Stimulated activated naive CD4-positive, alpha-beta T cell treated with Interleukin-2 at 50 U/mL for 16 hours (primary cell): ENCODE measurements at regions not wholly inside any gene's neighbourhood (a gene's known extent, or its start where the extent isn't known, plus 50 kb on each side); places are given as distances from the start of the nearest gene placed in this dataset.
"Not testable (repeated sequence)": the region's sequence is repeated elsewhere in the genome, so short reads cannot be mapped to it uniquely, and the experiment has no call there.

Experiments
- DNase-seq: peaks from one replicate; lab custom pipeline; 2025; lab: John Stamatoyannopoulos, UW

DNA sequence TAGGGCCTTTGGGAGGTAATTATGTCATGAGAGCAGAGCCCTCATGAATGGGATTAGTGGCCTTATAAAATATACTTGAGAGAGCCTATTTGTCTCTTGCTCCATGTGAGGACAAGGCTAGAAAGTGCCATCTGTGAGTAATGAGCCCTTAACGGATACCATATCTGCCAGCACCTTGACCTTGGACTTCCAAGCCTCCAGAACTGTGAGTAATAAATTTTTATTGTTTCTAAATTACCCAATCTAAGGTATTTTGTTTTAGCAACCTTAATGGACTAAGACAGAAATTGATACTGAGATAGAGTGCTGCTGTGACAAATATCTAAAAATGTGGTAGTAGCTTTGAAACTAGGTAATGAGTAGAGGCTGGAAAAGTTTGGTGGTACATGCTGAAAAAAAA, 285.0 kb upstream of the DIPK2B start:
- no peak for DNase-seq

DNA sequence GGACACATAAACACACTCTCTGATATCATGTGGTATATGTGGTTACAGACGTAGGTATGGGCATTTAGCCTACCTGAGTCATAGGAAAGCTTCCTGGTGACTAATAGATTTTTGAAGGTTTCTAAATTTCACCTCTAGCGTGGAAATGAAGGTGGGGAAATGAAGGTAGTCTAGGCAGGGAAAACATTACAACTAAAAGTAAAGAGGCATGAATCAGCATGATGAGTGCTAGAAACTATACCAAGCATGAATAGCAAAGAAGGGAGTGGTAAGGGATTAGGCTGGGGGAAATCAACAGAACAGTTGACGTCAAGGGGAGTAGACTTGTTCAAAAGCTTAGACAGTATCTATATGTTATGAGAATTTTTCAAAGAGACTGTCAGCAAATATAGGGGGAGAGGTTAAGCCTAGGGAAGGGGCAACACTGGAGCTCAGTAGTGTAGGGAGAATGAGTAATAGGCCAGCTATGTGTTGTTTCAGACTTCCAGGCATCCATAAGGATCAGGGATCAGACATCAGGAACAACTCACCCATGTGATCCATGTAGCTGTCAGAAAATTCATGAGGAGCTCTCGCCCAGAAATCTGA, 279.3 kb upstream of the DIPK2B start:
- DNase-seq = no peak

DNA sequence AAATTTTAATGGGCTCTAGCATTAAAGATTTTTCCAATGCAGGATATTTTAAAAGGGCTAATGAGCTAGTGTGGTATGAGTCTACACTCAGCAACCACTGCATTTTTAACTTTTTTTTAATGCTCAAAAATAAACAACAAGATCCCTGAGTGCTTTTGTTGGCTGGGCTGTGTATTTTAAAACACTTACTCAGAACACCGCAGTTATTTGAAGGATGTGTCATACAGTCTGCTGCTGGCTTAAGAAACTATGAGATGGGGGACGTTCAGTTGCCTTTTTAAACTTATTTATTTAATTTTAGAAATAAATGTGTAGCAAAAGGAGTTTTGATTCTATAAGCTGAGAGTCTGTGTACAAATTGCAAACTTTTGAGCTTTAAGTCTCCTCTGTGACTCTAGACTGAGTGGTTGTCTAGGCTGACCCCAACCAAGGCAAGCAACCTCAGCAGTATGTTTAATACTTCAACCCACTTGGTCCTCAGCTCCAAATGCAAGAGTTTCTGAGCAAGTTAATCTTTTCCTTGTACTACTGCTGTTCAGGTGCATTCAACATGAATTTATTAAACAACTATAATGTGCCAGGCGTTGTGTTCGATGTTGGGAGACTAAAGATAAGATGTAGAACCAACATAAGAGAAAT, 278.6 kb upstream of the DIPK2B start:
- no peak for DNase-seq

DNA sequence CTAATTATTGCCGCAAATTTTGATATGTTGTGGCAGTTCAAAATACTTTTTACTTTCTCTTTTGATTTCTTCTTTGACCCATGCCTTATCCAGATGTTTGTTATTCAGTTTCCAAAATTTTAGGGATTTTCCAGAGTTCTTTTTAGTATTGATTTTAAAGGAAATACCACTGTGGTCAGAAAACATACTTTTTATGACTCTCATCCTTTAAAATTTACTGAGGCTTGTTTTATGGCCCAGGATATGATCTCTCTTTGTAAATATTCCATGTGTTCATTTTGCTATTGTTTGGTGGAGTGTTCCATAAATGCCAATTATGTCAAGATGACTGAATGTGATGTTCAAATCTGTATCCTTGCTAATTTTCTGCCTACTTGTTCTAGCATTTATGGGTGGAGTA, 272.3 kb upstream of the DIPK2B start:
- no peak for DNase-seq

DNA sequence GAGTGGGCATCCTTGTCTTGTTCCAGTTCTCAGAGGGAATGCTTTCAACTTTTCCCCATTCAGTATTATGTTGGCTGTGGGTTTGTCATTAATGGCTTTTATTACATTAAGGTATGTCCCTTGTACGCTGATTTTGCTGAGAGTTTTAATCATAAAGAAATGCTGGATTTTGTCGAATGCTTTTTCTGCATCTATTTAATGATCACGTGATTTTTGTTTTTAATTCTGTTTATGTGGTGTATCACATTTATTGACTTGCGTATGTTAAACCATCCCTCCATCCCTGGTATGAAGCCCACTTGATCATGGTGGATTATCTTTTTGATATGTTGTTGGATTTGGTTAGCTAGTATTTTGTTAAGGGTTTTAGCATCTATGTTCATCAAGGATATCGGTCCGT, 266.9 kb upstream of the DIPK2B start:
- not testable (repeated sequence) for DNase-seq

DNA sequence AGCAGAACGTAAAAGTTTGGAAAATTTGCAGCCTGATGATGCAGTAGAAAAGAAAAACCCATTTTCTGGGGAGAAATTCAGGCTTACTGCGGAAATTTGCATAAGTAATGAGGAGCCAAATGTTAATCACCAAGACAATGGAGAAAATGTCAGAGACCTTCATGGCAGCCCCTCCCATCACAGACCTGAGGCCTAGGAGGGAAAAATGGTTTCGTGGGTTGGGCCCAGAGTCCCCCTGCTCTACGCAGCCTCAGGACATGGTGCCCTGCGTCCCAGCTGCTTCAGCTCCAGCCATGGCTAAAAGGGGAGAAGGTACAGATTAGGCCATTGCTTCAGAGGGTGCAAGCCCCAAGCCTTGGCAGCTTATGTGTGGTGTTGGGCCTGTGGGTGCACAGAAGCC, 255.1 kb upstream of the DIPK2B start:
- DNase-seq = not testable (repeated sequence)

DNA sequence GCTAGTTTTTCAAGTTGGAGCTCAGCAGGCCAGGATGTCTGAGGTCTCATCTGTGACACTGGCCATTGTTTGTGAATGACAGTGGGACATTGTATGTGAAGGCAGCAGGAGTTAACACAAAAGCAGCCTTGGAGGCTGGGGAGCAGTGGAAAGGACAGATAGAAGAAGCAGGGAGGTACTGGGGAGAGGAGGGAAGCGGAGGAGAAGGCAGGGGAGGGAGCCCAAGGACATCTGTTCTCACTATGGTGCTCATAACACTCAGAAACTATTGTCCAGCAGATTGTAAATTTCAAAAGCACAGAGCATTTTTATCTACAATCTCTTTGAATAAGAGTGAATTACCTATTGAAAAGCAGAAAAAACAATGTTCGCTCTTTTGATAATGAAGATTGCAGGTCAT, 253.6 kb upstream of the DIPK2B start:
- DNase-seq = no peak

DNA sequence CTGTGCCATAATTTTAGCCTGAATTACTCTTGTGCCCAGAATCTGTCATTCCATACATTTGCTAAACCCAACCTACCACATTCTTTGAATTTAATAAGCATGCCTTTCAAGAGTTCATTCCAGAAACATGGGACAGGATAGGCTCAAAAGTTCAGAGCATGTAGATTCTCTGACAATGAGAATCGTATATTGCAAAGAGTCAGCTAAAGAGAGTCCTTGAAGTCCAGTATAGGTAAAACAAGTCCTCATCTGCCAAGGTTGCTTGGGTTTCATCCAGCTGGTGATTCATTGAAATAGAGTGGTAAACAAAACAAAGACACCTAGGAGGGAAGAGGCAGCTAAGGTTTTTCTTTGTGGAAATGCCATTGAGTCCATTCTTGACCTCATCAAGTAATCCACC, 249.3 kb upstream of the DIPK2B start:
- DNase-seq = no peak

DNA sequence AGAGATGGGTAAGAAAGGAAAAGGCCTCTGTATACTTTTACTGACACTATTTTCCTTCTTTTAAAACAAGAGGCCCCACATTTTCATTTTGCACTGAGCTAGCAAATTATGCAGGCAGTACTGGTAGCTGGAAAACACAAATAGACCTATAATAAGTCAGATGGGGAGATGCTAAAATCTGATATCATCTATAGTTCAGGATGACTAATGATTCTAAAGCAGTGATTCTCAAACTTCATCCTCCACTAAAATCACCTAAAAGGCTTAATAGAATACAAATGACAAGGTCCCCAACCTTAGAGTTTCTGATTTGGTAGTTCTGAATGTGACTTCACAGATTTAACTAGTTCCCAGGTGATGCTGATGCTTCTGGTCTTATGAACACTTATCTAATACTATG, 247.3 kb upstream of the DIPK2B start:
- no peak for DNase-seq

DNA sequence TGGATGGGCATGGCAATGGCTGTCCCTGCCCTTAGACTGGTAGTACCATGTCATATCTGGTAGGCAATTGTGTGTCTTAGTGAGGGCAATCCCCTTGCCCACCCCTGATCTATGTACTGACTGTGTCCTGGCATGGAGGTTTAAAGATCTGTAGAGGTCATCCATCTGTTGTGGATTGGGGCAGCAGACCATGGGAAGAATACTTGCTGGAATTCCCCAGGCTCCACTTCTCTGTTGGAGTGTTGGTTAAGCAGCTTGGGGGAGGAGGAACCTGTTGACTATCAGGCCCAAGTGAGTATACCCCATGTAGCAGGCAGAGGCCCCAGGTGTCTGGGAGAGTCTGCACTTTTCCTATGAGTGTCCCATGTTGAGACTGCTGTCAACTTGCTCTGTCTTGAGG, 246.7 kb upstream of the DIPK2B start:
- no peak for DNase-seq

DNA sequence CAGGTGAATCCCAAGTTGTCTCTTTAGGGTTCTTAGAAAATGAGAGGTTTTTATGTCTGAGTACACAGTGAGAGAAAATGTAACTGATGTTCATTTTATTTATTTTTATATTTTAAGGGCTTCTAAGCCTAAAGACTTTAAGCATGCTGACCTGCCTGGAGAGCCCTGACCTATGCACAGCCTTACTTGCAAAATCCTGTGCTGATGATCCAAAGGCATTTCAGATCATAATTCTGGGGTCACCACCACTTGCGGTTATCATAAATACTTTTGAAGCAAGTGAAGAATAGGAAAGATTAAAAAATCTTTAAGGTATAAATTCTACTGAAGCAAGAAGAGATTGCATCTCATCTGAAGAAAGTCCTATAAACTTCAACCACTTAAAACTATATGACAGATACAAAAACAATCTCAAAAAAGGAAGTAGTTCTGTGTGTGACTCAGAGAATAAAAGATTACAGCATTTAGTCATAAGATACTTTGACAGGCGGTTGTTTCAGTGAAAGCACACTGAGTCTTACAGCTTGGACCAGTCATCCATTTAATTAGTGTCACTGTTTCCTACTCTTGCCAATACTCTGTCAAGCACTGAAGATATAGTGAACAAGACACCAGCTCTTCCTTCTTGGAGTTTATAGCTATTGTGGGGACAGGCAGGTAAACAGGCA, 245.2 kb upstream of the DIPK2B start:
- DNase-seq = no peak

DNA sequence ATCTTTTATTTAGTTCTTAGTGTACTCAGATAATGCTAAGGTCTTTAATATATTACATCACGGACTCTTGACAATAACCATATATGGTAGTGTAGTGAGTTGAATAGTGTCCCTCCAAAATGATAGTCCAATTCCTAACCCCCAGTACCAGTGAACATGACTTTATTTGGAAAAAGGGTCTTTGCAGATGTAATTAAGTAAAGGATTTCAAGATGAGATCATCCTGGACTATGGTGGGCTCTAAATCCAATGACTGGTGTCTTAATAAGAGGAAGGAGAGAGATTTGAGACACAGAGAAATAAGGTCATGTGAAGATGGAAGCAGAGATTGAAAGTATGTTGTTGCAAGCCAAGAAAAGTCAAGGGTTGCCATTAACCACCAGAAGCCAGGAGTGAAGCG, 236.5 kb upstream of the DIPK2B start:
- DNase-seq = no peak

DNA sequence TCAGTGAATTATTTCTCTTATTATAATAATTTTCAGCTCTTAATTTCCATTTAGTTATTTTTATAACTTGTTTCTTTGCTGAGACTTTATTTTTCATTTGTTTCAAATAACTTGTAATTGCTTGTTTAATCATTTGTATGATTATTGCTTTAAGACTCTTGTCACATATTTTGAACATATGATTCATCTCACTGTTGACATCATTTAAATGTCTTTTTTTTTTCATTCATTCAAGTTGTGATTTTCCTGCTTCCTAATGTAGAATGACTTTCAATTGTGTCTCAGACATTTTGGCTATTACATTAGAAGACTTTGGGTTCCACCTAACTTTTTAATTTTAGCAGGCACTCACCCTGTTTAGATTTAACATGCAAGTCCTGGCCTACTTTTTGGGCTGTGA, 234.8 kb upstream of the DIPK2B start:
- DNase-seq = no peak

DNA sequence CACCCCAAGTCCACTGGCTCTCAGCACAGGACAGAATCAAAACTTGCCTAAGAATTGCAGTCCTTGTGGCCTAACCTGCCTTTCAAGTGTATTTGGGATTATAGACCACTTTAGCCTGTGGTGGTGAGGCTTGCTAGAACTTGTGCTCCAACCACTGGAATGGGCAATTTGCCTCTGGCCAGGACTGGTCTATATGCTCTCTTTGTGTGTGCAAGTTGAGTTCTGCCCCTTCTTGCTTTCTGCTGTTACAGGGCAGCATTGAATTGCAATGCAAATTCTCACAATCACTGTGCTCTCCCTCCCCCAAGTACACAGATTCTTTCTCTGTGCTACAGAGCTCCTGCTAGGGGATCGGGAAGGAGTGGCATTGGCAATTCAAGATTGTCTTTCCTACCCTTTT, 233.6 kb upstream of the DIPK2B start:
- DNase-seq = no peak

DNA sequence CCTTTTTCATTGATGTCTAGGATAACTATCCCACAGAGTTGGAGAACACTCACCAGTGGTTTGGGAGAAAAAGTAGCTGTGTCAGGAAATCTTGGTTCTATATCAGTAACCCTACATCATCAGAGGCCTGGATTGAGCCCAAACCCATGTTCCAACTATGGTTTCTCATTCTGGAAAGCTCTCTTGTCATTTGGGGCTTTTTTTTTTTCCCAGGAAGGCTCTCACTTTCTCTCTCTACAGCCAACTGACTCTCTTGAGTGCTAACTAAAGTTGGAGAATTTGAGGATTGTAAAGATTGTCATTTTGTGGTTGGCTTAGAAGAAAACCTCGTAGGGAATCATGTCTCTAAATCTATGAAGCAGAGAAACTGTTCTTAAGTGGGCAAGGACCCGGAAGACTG, 228.2 kb upstream of the DIPK2B start:
- DNase-seq = no peak

DNA sequence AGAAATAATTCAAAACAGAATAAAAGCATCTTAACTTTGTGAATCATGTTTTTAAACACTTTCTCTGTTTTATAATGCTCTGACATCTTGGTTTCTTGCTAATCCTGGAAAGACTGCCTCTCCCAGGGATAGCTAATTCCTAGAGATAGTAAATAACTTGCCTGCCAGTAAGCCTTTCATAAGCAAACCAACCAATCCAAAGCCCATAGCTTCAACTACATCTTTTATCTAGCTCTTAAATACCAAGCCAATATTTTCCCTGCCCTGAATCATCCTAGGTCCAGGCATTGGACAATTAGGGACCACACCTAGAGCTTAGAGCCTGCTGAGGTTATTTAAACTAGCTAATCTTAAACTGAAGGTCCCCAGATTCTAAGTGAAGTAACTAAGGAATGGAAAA, 223.7 kb upstream of the DIPK2B start:
- DNase-seq = no peak

DNA sequence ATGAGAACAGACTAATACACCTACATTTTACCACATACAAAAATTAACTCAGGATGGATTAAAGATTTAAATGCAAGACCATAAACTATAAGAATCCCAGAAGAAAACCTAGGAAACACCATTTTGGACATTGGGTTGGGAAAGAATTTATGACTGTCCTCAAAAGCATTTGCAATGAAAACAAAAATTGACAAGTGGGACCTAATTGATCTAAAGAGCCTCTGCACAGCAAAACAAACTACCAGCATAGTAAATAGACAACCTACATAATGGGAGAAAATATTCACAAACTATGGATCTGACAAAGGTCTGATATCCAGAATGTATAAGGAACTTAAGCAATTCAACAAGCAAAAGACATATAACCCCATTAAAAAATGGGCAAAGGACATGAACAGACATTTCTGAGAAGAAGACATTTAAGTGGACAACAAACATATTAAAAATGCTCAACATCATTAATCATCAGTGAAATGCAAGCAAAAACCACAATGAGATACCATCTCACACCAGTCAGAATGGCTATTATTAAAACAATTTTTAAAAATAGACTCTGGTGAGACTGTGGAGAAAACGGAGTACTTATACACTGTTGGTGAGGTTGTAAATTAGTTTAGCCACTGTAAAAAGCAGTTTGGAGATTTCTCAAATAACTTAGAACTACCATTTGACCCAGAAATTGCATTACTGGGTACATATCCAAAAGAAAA, 221.7 kb upstream of the DIPK2B start:
- no peak for DNase-seq

DNA sequence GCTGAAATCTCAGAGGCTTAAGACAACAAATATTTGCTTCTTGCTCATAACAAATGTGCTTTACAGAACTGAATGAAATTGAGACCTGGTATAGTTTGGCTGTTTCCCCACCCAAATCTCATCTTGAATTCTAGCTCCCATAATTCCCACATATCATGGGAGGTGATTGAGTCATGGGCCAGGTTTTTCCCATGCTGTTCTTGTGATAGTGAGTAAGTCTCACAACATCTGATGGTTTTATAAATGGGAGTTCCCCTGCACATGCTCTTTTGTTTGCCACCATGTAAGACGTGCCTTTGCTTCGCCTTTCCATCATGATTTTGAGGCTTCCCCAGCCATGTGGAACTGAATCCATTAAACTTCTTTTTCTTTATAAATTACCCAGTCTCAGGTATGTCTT, 221.1 kb upstream of the DIPK2B start:
- no peak for DNase-seq

DNA sequence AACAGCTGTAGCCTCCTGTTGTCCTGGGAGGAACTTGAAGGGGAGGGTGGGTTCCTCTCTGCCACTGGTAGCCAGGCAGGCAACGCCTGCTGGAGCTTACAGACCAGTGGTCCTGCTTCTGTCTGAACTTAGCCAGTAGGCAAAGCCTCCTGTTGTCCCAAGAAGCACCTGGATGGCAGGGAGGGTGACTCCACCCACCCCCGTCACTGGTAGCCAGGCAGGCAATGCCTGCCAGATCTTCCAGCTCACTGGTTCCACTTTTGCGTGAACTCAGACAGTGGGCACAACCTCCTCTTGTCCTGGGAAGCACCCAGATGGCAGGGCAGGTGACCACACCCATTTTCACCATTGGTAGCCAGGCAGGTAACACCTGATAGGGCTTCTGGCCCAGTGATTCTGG, 203.5 kb upstream of the DIPK2B start:
- no peak for DNase-seq

DNA sequence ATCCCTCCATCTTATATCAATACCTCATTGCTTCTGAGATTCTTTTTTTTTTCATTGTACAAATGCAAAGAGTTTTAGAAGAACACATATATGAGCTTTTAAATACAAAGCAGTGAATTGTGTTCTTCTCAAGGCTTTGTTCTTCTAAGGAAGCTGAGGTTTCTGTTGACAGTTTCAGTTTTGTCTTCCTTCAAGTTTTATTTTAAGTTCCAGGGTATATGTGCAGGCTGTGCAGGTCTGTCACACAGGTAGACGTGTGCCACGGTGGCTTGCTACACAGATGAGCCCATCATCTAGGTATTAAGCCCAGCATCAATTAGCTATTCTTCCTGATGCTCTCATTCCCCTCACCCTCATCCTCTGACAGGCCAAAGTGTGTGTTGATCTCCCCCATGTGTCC, 201.2 kb upstream of the DIPK2B start:
- no peak for DNase-seq

DNA sequence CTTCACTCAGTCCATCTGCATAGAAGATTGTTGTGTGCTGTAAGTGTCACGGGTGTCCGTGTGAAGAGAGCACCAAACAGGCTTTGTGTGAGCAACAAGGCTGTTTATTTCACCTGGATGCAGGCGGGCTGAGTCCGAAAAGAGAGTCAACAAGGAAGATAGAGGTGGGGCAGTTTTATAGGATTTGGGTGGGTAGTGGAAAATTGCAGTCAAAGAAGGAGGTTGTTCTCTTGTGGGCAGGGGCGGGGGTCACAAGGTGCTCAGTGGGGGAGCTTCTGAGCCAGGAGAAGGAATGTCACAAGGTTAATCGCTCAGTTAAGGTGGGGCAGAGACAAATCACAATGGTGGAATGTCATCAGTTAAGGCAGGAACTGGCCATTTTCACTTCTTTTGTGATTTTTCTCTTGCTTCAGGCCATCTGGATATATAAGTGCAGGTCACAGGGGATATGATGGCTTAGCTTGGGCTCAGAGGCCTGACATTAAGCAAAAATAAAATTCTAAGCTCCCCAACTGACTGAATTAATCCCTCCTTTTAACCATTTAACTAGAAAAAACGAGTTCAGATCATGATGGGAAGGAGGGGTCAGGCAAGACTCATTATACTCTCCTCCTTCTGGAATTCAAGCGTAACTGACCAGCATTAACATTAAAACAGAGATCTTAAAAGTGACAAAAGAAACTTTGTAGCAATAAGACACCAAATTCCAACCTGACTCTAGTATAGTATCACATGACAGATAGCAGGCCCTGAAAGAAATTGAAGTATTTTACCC, 200.5 kb upstream of the DIPK2B start:
- DNase-seq = not testable (repeated sequence)

DNA sequence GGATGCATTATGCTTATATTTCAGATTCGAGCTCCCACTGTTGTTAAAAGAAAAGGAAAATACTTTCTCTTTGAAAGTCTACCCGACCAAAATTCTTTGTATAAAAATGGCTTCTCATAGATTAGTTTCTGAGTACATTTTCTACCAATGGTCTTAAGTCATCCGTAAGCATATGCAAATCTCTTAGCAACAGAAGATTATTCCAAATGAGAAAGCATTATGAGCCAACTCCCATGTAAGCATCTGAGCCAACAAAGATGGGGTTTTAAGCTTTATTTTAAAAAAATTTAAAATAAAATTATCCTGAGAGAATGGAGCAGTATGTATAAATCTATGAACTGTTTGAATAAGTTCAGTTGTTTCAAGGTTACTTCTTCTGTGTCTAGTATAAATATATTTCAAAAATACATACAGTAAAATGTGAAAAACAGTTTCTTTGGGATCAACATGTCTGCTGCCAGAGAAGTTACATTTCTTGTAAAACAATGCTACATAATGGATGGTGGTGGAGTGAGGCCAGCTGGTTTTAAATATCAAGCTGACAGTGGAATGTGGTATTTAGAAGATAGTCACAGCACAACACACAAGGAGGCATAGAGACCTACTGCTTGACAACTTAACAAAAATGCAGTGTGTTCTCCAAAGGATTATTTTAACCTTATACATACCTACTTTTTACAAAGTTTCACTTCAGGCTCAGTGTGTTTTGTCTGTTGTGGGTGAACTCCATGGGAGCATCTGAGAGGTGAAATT, 199.5 kb upstream of the DIPK2B start:
- no peak for DNase-seq
